ENCODE measurements at regions not wholly inside any gene's neighbourhood (a gene's known extent, or its start where the extent isn't known, plus 50 kb on each side); places are given as distances from the start of the nearest gene placed in this dataset.
"Not testable (repeated sequence)": the region's sequence is repeated elsewhere in the genome, so short reads cannot be mapped to it uniquely, and the experiment has no call there.

DNA sequence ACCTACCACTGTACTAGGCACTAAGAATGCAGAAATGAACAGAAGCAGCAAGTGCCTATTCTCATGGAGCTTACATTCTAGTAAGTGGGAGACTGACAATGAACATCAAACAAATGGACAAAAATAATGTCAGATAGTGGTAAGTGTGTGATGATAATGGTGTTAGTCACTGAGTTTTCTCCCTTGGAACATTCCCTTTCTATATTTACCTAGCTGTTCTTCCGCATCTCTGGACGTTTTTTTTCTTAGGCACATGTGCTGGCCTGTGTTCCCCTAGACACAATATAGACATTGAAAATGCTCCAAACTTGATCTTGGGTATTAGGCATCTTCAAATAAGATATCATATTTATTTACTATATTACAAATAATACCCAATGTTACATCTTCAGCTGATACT lies 218.1 kb upstream of the GJE1 start:
- Histone ChIP-seq H3K4me1 (ENCODE audit: control insufficient read depth, insufficient read depth, low read length) (no peaks in the 10 kb centered on the region), H3K4me3 (ENCODE audit: low read depth, low read length) (no peak overlapping the region), H3K27me3 (ENCODE audit: control insufficient read depth, insufficient read depth, low read length) (no peaks in the 10 kb centered on the region), H3K9me3 (ENCODE audit: control insufficient read depth, insufficient read depth, low read length) (no peaks in the 10 kb centered on the region), H3K36me3 (ENCODE audit: control insufficient read depth, insufficient read depth, low read length) (no peaks in the 10 kb centered on the region), H3K27ac (ENCODE audit: low read depth, low read length) (no peak overlapping the region)
- no peak for DNase-seq (ENCODE audit: low read depth in 4 of 6, low spot score in 6 of 6)
- no CpG with 5 or more reads among the region's 2 CpGs for WGBS (ENCODE audit: insufficient coverage)

DNA sequence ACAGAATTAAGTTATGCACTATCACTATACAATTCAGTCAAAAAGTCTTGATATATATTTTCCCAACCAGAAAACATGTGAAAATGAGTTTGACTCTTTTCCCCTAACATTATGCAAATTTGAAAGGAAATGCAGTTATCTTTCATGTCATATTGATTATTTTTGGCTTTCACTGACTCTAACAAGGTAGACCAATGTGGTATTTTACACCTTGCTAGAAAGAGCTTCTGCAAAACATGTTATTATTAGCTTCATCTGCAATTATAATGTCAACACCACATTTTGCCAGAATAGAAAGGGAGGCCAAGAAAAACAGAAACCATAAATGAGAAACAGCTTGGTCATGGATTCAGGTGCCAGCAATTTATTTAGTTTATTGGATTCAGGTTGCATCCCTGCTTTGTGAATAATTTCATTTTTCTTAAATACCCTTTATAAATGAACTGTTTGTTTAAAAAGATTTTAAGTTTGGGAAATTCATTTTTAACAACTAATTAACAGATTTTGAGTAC lies 226.1 kb upstream of the GJE1 start:
- no peaks in the 10 kb centered on the region for H3K27me3 ChIP-seq (ENCODE audit: control insufficient read depth, insufficient read depth, low read length)
- H3K36me3 ChIP-seq (ENCODE audit: control insufficient read depth, insufficient read depth, low read length) = no peaks in the 10 kb centered on the region
- H3K4me1 ChIP-seq (ENCODE audit: control insufficient read depth, insufficient read depth, low read length) = no peaks in the 10 kb centered on the region
- H3K4me3 ChIP-seq (ENCODE audit: low read depth, low read length) = no peak overlapping the region
- H3K27ac ChIP-seq (ENCODE audit: low read depth, low read length) = no peak overlapping the region
- peak in 1 of 6 donors; percentile 34 for DNase-seq (ENCODE audit: low read depth in 4 of 6, low spot score in 6 of 6)
- H3K9me3 ChIP-seq (ENCODE audit: control insufficient read depth, insufficient read depth, low read length) = no peaks in the 10 kb centered on the region

GRCh38 chr6:141890661-141891060 lies 242.1 kb upstream of the GJE1 start:
- H3K9me3 ChIP-seq (ENCODE audit: control insufficient read depth, insufficient read depth, low read length) = peaks cover 7% of the 10 kb centered on the region
- no peak overlapping the region for H3K27ac ChIP-seq (ENCODE audit: low read depth, low read length)
- WGBS (ENCODE audit: insufficient coverage) = 70% methylated on average over 2 of the region's 2 CpGs
- no peak for DNase-seq (ENCODE audit: low read depth in 4 of 6, low spot score in 6 of 6)
- H3K4me3 ChIP-seq (ENCODE audit: low read depth, low read length) = no peak overlapping the region
- H3K36me3 ChIP-seq (ENCODE audit: control insufficient read depth, insufficient read depth, low read length) = no peaks in the 10 kb centered on the region
- H3K4me1 ChIP-seq (ENCODE audit: control insufficient read depth, insufficient read depth, low read length) = no peaks in the 10 kb centered on the region
- no peaks in the 10 kb centered on the region for H3K27me3 ChIP-seq (ENCODE audit: control insufficient read depth, insufficient read depth, low read length)

GRCh38 chr6:141884850-141885249 lies 247.9 kb upstream of the GJE1 start:
- no peaks in the 10 kb centered on the region for H3K27me3 ChIP-seq (ENCODE audit: control insufficient read depth, insufficient read depth, low read length)
- no CpG with 5 or more reads among the region's 2 CpGs for WGBS (ENCODE audit: insufficient coverage)
- H3K4me1 ChIP-seq (ENCODE audit: control insufficient read depth, insufficient read depth, low read length) = no peaks in the 10 kb centered on the region
- no peak for DNase-seq (ENCODE audit: low read depth in 4 of 6, low spot score in 6 of 6)
- H3K9me3 ChIP-seq (ENCODE audit: control insufficient read depth, insufficient read depth, low read length) = peaks cover 7% of the 10 kb centered on the region
- H3K4me3 ChIP-seq (ENCODE audit: low read depth, low read length) = no peak overlapping the region
- no peaks in the 10 kb centered on the region for H3K36me3 ChIP-seq (ENCODE audit: control insufficient read depth, insufficient read depth, low read length)
- no peak overlapping the region for H3K27ac ChIP-seq (ENCODE audit: low read depth, low read length)

GRCh38 chr6:141878686-141879085 lies 254.0 kb upstream of the GJE1 start:
- Histone ChIP-seq H3K36me3 (ENCODE audit: control insufficient read depth, insufficient read depth, low read length) (no peaks in the 10 kb centered on the region), H3K4me1 (ENCODE audit: control insufficient read depth, insufficient read depth, low read length) (no peaks in the 10 kb centered on the region), H3K27ac (ENCODE audit: low read depth, low read length) (no peak overlapping the region), H3K9me3 (ENCODE audit: control insufficient read depth, insufficient read depth, low read length) (no peaks in the 10 kb centered on the region), H3K27me3 (ENCODE audit: control insufficient read depth, insufficient read depth, low read length) (no peaks in the 10 kb centered on the region), H3K4me3 (ENCODE audit: low read depth, low read length) (no peak overlapping the region)
- DNase-seq (ENCODE audit: low read depth in 4 of 6, low spot score in 6 of 6) = no peak

GRCh38 chr6:141877275-141877983 lies 255.3 kb upstream of the GJE1 start:
- H3K27ac ChIP-seq (ENCODE audit: low read depth, low read length) = no peak overlapping the region
- no peaks in the 10 kb centered on the region for H3K27me3 ChIP-seq (ENCODE audit: control insufficient read depth, insufficient read depth, low read length)
- DNase-seq (ENCODE audit: low read depth in 4 of 6, low spot score in 6 of 6) = no peak
- H3K36me3 ChIP-seq (ENCODE audit: control insufficient read depth, insufficient read depth, low read length) = no peaks in the 10 kb centered on the region
- no peaks in the 10 kb centered on the region for H3K9me3 ChIP-seq (ENCODE audit: control insufficient read depth, insufficient read depth, low read length)
- WGBS (ENCODE audit: insufficient coverage) = no CpG with 5 or more reads among the region's 2 CpGs
- no peak overlapping the region for H3K4me3 ChIP-seq (ENCODE audit: low read depth, low read length)
- H3K4me1 ChIP-seq (ENCODE audit: control insufficient read depth, insufficient read depth, low read length) = no peaks in the 10 kb centered on the region

GRCh38 chr6:141874930-141875602 lies 257.7 kb upstream of the GJE1 start:
- no peaks in the 10 kb centered on the region for H3K36me3 ChIP-seq (ENCODE audit: control insufficient read depth, insufficient read depth, low read length)

DNA sequence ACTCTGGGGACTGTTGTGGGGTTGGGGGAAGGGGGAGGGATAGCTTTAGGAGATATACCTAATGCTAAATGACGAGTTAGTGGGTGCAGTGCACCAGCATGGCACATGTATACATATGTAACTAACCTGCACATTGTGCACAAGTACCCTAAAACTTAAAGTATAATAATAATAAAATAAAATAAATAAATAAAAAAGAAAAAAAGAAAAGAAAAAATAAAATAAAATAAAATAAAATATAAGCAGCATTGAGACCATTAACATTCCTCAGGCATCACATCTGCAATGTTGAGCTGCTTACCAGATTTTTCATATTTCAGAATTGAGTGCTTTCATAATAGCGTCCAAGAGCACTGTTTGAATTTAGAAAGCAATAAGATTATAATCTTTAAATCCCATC lies 263.2 kb upstream of the GJE1 start:
- H3K27me3 ChIP-seq (ENCODE audit: control insufficient read depth, insufficient read depth, low read length); H3K4me1 ChIP-seq (ENCODE audit: control insufficient read depth, insufficient read depth, low read length); H3K27ac ChIP-seq (ENCODE audit: low read depth, low read length); H3K9me3 ChIP-seq (ENCODE audit: control insufficient read depth, insufficient read depth, low read length); H3K4me3 ChIP-seq (ENCODE audit: low read depth, low read length); DNase-seq (ENCODE audit: low read depth in 4 of 6, low spot score in 6 of 6); H3K36me3 ChIP-seq (ENCODE audit: control insufficient read depth, insufficient read depth, low read length): not testable (repeated sequence)
- no CpG with 5 or more reads among the region's 2 CpGs for WGBS (ENCODE audit: insufficient coverage)

More at GRCh38 chr6:141874930-141875602, 257.7 kb upstream of the GJE1 start:
- Histone ChIP-seq H3K27me3 (ENCODE audit: control insufficient read depth, insufficient read depth, low read length) (no peaks in the 10 kb centered on the region), H3K4me3 (ENCODE audit: low read depth, low read length) (no peak overlapping the region), H3K9me3 (ENCODE audit: control insufficient read depth, insufficient read depth, low read length) (no peaks in the 10 kb centered on the region), H3K4me1 (ENCODE audit: control insufficient read depth, insufficient read depth, low read length) (no peaks in the 10 kb centered on the region), H3K27ac (ENCODE audit: low read depth, low read length) (no peak overlapping the region)
- WGBS (ENCODE audit: insufficient coverage) = 82% methylated on average over 4 of the region's 6 CpGs
- DNase-seq (ENCODE audit: low read depth in 4 of 6, low spot score in 6 of 6) = no peak

DNA sequence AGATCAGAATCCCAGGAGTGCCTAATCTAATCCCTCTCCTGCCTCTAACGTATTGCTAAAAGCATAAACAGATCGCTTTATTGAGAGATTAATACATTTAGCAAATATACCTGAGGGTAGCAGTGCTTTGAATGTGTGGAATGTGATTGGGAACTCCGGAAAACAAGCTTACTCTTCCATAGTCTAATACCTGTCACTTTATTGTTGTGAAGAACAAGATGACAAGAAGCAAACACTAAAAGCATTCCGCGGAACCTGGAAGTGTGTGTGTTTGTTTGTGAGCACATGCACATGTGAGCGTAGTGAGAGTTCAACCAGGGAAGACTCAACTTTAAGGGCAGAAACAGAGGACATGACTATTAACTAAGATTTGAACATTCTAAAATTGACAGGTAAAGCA lies 265.0 kb upstream of the GJE1 start:
- Histone ChIP-seq H3K4me1 (ENCODE audit: control insufficient read depth, insufficient read depth, low read length) (no peaks in the 10 kb centered on the region), H3K27ac (ENCODE audit: low read depth, low read length) (no peak overlapping the region), H3K27me3 (ENCODE audit: control insufficient read depth, insufficient read depth, low read length) (no peaks in the 10 kb centered on the region), H3K4me3 (ENCODE audit: low read depth, low read length) (no peak overlapping the region), H3K9me3 (ENCODE audit: control insufficient read depth, insufficient read depth, low read length) (no peaks in the 10 kb centered on the region), H3K36me3 (ENCODE audit: control insufficient read depth, insufficient read depth, low read length) (no peaks in the 10 kb centered on the region)
- 100% methylated on average over 3 of the region's 6 CpGs for WGBS (ENCODE audit: insufficient coverage)
- no peak for DNase-seq (ENCODE audit: low read depth in 4 of 6, low spot score in 6 of 6)
